ENCODE measurements at regions not wholly inside any gene's neighbourhood (a gene's known extent, or its start where the extent isn't known, plus 50 kb on each side); places are given as distances from the start of the nearest gene placed in this dataset.

DNA sequence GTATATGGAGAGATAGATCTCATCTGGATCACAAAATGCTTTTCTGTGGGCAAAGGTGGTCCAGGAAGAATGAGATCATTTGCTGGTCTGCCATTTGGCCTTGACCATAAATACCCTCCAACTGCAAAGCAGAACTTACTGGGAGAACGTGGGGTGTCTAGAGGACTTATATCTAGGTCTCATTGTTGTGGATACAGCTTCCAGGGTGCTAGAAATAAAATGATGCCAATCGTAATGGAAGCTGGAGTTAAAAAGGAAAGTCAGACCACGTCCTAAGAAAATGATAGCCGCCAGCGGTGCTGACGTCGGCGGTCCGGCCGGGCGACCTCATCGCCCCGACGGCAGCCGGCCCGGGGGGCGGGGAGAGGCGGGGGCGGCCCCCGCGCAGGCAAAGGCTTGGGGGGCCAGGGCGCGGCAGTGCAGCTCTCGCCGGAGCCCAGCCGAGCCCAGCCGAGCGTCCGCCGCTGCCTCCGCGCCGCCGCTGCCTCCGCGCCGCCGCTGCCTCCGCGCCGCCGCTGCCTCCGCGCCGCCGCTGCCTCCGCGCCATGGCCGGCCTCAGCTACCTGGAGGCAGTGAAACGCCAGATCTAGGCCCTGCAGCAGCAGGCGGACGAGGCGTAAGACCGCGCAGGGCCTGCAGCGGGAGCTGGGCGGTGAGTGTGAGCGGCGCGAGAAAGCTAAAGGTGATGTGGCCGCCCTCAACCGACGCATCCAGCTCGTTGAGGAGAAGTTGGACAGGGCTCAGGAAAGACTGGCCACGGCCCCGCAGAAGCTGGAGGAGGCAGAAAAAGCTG, 89.5 kb downstream of the EOMES start:
- peak overlapping the region; percentile 59 for H2AFZ ChIP-seq (ENCODE audit: low read depth, low read length, severe bottlenecking)
- H3K4me3 ChIP-seq (ENCODE audit: insufficient read depth, low read length, poor library complexity, severe bottlenecking) = no peak overlapping the region
- H3F3A ChIP-seq (ENCODE audit: insufficient read depth) = no peaks in the 10 kb centered on the region
- H3K27me3 ChIP-seq (ENCODE audit: low read length) = no peaks in the 10 kb centered on the region
- no peak overlapping the region; the same call in 1 of the 2 replicates for H3K9ac ChIP-seq (ENCODE audit: low read length)
- no peaks in the 10 kb centered on the region for H3K79me2 ChIP-seq (ENCODE audit: insufficient read depth, low read length)
- peak overlapping the region; percentile 30 for H3K4me2 ChIP-seq (ENCODE audit: low read depth, low read length, poor library complexity, severe bottlenecking)
- H4K20me1 ChIP-seq (ENCODE audit: low read depth, low read length) = no peaks in the 10 kb centered on the region
- no peaks in the 10 kb centered on the region for H3K36me3 ChIP-seq (ENCODE audit: low read length)
- H3K9me2 ChIP-seq (replicated peaks; ENCODE audit: insufficient read depth, low read length) = no peaks in the 10 kb centered on the region
- TF ChIP-seq, protein P1, sequence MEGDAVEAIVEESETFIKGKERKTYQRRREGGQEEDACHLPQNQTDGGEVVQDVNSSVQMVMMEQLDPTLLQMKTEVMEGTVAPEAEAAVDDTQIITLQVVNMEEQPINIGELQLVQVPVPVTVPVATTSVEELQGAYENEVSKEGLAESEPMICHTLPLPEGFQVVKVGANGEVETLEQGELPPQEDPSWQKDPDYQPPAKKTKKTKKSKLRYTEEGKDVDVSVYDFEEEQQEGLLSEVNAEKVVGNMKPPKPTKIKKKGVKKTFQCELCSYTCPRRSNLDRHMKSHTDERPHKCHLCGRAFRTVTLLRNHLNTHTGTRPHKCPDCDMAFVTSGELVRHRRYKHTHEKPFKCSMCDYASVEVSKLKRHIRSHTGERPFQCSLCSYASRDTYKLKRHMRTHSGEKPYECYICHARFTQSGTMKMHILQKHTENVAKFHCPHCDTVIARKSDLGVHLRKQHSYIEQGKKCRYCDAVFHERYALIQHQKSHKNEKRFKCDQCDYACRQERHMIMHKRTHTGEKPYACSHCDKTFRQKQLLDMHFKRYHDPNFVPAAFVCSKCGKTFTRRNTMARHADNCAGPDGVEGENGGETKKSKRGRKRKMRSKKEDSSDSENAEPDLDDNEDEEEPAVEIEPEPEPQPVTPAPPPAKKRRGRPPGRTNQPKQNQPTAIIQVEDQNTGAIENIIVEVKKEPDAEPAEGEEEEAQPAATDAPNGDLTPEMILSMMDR (IDR thresholded peaks at IDR 0.05; ENCODE audit: insufficient read depth, low read length, poor library complexity, severe bottlenecking) = no peak
- TF ChIP-seq EZH2phosphoT487 (conservative IDR thresholded peaks at IDR 0.05; ENCODE audit: low read length) = no peak
- no peak overlapping the region for H3K27ac ChIP-seq (ENCODE audit: low read depth, low read length)
- no peaks in the 10 kb centered on the region for H3K9me3 ChIP-seq (ENCODE audit: insufficient read depth, low read length)

DNA sequence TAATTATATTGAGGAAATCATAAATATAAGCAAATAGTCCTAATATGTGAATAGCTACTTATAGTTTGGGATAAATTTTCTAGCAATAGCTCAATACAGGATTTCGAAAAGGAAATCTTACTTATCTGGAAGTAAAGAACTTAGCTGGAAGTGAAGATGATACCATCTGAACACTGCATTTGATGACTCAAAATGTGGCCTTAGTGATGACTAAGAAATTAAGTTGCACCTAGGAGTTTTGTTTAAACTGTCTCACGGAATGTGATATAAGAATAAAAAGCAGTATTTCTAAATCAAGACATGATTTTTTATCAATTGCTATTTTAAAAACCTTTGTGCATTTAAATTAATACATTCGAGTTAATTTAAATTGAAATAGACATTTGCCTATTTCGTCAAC, 91.2 kb downstream of the EOMES start:
- H3F3A ChIP-seq (ENCODE audit: insufficient read depth) = no peaks in the 10 kb centered on the region
- no peak overlapping the region for H3K27ac ChIP-seq (ENCODE audit: low read depth, low read length)
- H4K20me1 ChIP-seq (ENCODE audit: low read depth, low read length) = no peaks in the 10 kb centered on the region
- H3K36me3 ChIP-seq (ENCODE audit: low read length) = no peaks in the 10 kb centered on the region
- no peak overlapping the region for H3K4me3 ChIP-seq (ENCODE audit: insufficient read depth, low read length, poor library complexity, severe bottlenecking)
- H3K9ac ChIP-seq (ENCODE audit: low read length) = no peak overlapping the region
- no peaks in the 10 kb centered on the region for H3K27me3 ChIP-seq (ENCODE audit: low read length)
- no peak overlapping the region for H2AFZ ChIP-seq (ENCODE audit: low read depth, low read length, severe bottlenecking)
- no peaks in the 10 kb centered on the region for H3K9me3 ChIP-seq (ENCODE audit: insufficient read depth, low read length)
- no peaks in the 10 kb centered on the region for H3K9me2 ChIP-seq (replicated peaks; ENCODE audit: insufficient read depth, low read length)
- H3K79me2 ChIP-seq (ENCODE audit: insufficient read depth, low read length) = no peaks in the 10 kb centered on the region
- H3K4me2 ChIP-seq (ENCODE audit: low read depth, low read length, poor library complexity, severe bottlenecking) = no peak overlapping the region
- TF ChIP-seq, protein P1 (IDR thresholded peaks at IDR 0.05; ENCODE audit: insufficient read depth, low read length, poor library complexity, severe bottlenecking) = no peak
- TF ChIP-seq EZH2phosphoT487 (conservative IDR thresholded peaks at IDR 0.05; ENCODE audit: low read length) = no peak

DNA sequence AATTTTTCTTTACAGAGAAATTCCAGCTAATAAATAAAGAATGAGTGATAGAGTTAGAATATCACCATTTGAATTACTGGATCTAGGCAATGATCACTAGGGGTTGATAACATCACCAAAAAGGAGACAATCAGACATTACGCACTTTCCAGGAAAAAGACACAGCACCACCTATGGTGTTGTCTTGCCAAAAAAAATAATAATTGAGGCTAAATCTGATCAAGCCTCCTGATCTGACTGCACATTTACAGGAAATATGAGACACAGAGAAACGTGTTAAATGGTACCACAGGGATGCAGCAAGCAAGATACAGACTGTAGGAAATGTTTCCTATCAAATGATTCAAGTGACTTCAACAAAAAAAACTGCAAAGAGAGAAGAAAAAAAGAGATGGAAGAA, 92.8 kb downstream of the EOMES start:
- Histone ChIP-seq H3K4me2 (ENCODE audit: low read depth, low read length, poor library complexity, severe bottlenecking) (no peak overlapping the region), H3K4me3 (ENCODE audit: insufficient read depth, low read length, poor library complexity, severe bottlenecking) (no peak overlapping the region), H2AFZ (ENCODE audit: low read depth, low read length, severe bottlenecking) (no peak overlapping the region)

More for the DNA sequence above, 92.8 kb downstream of the EOMES start:
- H3K9me2 ChIP-seq (replicated peaks; ENCODE audit: insufficient read depth, low read length) = no peaks in the 10 kb centered on the region
- H4K20me1 ChIP-seq (ENCODE audit: low read depth, low read length) = no peaks in the 10 kb centered on the region
- no peaks in the 10 kb centered on the region for H3K79me2 ChIP-seq (ENCODE audit: insufficient read depth, low read length)
- H3K36me3 ChIP-seq (ENCODE audit: low read length) = no peaks in the 10 kb centered on the region
- H3K27me3 ChIP-seq (ENCODE audit: low read length) = no peaks in the 10 kb centered on the region
- H3F3A ChIP-seq (ENCODE audit: insufficient read depth) = no peaks in the 10 kb centered on the region
- no peak overlapping the region for H3K9ac ChIP-seq (ENCODE audit: low read length)
- no peaks in the 10 kb centered on the region for H3K9me3 ChIP-seq (ENCODE audit: insufficient read depth, low read length)
- H3K27ac ChIP-seq (ENCODE audit: low read depth, low read length) = no peak overlapping the region
- TF ChIP-seq EZH2phosphoT487 (conservative IDR thresholded peaks at IDR 0.05; ENCODE audit: low read length) = no peak
- TF ChIP-seq, protein P1 (IDR thresholded peaks at IDR 0.05; ENCODE audit: insufficient read depth, low read length, poor library complexity, severe bottlenecking) = no peak

Data from SU-DHL-6 (cell line).